Thyroid gland (tissue), 4 donors: ENCODE measurements at regions not wholly inside any gene's neighbourhood (a gene's known extent, or its start where the extent isn't known, plus 50 kb on each side); places are given as distances from the start of the nearest gene placed in this dataset.

Source experiments
- CTCF ChIP-seq, 6 experiments: fragments of 200-600 bp in 3 of 6; fragments of 450-650 bp in 3 of 6; sonication (generic) in 3 of 6; IDR thresholded peaks; one replicate each; pipeline ENCODE4 v1.5.1; 2016 to 2019; ENCODE audit warnings: antibody characterized with exemption in 6 of 6, mild to moderate bottlenecking in 2 of 6, inconsistent platforms in 1 of 6, moderate library complexity in 1 of 6
- POLR2A ChIP-seq, 2 donors: fragments of 450-650 bp; IDR thresholded peaks; one replicate each; pipeline ENCODE4 v1.6.1; 2017; ENCODE audit warnings: antibody characterized with exemption in 2 of 2, mild to moderate bottlenecking in 2 of 2, moderate library complexity in 1 of 2

- no peak for TF ChIP-seq CTCF (IDR thresholded peaks at IDR 0.05)
- no peak for TF ChIP-seq POLR2A (IDR thresholded peaks at IDR 0.05)
Observed at GRCh38 chr2:150042500-150043171, 444.8 kb downstream of the RND3 start.
